Breast epithelium (tissue), 3 donors: ENCODE measurements at regions not wholly inside any gene's neighbourhood (a gene's known extent, or its start where the extent isn't known, plus 50 kb on each side); places are given as distances from the start of the nearest gene placed in this dataset.
"Not testable (repeated sequence)": the region's sequence is repeated elsewhere in the genome, so short reads cannot be mapped to it uniquely, and the experiment has no call there.

Experiments
- POLR2A ChIP-seq: fragments of 450-650 bp; IDR thresholded peaks from one replicate; pipeline ENCODE4 v1.6.1; 2016; ENCODE audit warnings: antibody characterized with exemption, mild to moderate bottlenecking, moderate library complexity
- POLR2AphosphoS5 ChIP-seq, 3 donors: sonication (generic); formaldehyde crosslinking; IDR thresholded peaks; one replicate each; pipeline ENCODE4 v1.6.1; 2017; ENCODE audit warnings: antibody characterized with exemption in 3 of 3
- TF ChIP-seq, protein P1 (sequence below), 3 donors: fragments of 450-650 bp; IDR thresholded peaks; one replicate each; pipeline ENCODE4 v1.5.1; 2016 to 2017; ENCODE audit warnings: antibody characterized with exemption in 3 of 3, mild to moderate bottlenecking in 3 of 3, moderate library complexity in 3 of 3

- TF ChIP-seq, protein P1, sequence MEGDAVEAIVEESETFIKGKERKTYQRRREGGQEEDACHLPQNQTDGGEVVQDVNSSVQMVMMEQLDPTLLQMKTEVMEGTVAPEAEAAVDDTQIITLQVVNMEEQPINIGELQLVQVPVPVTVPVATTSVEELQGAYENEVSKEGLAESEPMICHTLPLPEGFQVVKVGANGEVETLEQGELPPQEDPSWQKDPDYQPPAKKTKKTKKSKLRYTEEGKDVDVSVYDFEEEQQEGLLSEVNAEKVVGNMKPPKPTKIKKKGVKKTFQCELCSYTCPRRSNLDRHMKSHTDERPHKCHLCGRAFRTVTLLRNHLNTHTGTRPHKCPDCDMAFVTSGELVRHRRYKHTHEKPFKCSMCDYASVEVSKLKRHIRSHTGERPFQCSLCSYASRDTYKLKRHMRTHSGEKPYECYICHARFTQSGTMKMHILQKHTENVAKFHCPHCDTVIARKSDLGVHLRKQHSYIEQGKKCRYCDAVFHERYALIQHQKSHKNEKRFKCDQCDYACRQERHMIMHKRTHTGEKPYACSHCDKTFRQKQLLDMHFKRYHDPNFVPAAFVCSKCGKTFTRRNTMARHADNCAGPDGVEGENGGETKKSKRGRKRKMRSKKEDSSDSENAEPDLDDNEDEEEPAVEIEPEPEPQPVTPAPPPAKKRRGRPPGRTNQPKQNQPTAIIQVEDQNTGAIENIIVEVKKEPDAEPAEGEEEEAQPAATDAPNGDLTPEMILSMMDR (IDR thresholded peaks at IDR 0.05) = not testable (repeated sequence)
- TF ChIP-seq POLR2A; POLR2AphosphoS5 (IDR thresholded peaks at IDR 0.05): not testable (repeated sequence)
Observed at GRCh38 chr2:64899876-64900275, 89.3 kb upstream of the SLC1A4 start.
